ENCODE measurements at regions not wholly inside any gene's neighbourhood (a gene's known extent, or its start where the extent isn't known, plus 50 kb on each side); places are given as distances from the start of the nearest gene placed in this dataset.

- no peak for TF ChIP-seq CTCF (IDR thresholded peaks at IDR 0.05)
- no peak for TF ChIP-seq POLR2A (IDR thresholded peaks at IDR 0.05)
These were observed 123.8 kb upstream of the CHRM3 start for GRCh38 chr1:239262538-239262937.
